GM23338 (cell line): ENCODE measurements at regions not wholly inside any gene's neighbourhood (a gene's known extent, or its start where the extent isn't known, plus 50 kb on each side); places are given as distances from the start of the nearest gene placed in this dataset.

Source experiments
- CREB1 ChIP-seq: fragments of 250-450 bp; sonication (Bioruptor Pico); IDR thresholded peaks from 2 replicates; pipeline ENCODE4 v1.5.0; 2020; ENCODE audit warnings: low read depth, mild to moderate bottlenecking, moderate library complexity
- CTCF ChIP-seq, 2 experiments: fragments of 200-600 bp in 1 of 2; sonication (generic) in 1 of 2; conservative IDR thresholded peaks; 2 replicates each; pipeline versions ENCODE4 v1.5.1 to v1.6.1; 2016 to 2017; ENCODE audit warnings: antibody characterized with exemption in 2 of 2, low read depth in 2 of 2, mild to moderate bottlenecking in 2 of 2, moderate library complexity in 1 of 2
- EZH2 ChIP-seq: fragments of 200-600 bp; sonication (generic); IDR thresholded peaks from one replicate; pipeline ENCODE4 v1.8.0; 2017; ENCODE audit warnings: antibody characterized with exemption, mild to moderate bottlenecking, low read depth; ENCODE audit not compliant: unreplicated experiment
- EZH2phosphoT487 ChIP-seq: fragments of 200-600 bp; sonication (generic); IDR thresholded peaks from one replicate; pipeline ENCODE4 v1.8.1; 2018; ENCODE audit warnings: antibody characterized with exemption; ENCODE audit not compliant: unreplicated experiment
- JUNB ChIP-seq: IDR thresholded peaks from one replicate; pipeline ENCODE4 v1.6.1; 2016; ENCODE audit warnings: antibody characterized with exemption; ENCODE audit not compliant: unreplicated experiment
- NANOG ChIP-seq: IDR thresholded peaks from 2 replicates; pipeline ENCODE4 v1.6.1; 2016; ENCODE audit warnings: antibody characterized with exemption, borderline replicate concordance
- POLR2AphosphoS5 ChIP-seq: IDR thresholded peaks from 2 replicates; pipeline ENCODE4 v1.6.1; 2016; ENCODE audit warnings: antibody characterized with exemption, low read depth
- ZNF114 ChIP-seq: fragments of 250-450 bp; sonication (Bioruptor Pico); IDR thresholded peaks from 2 replicates; pipeline ENCODE4 v1.5.0; 2020; ENCODE audit warnings: mild to moderate bottlenecking, moderate library complexity
- ZNF331 ChIP-seq: fragments of 250-450 bp; sonication (Bioruptor Pico); IDR thresholded peaks from 2 replicates; pipeline ENCODE4 v1.5.0; 2020; ENCODE audit warnings: low read depth, mild to moderate bottlenecking, moderate library complexity
- TF ChIP-seq, protein P1 (sequence below): IDR thresholded peaks from one replicate; pipeline ENCODE4 v1.6.1; 2018; ENCODE audit warnings: antibody characterized with exemption; ENCODE audit not compliant: unreplicated experiment

- no peak for TF ChIP-seq EZH2phosphoT487
- TF ChIP-seq ZNF114 (CRISPR knock-in tag), result no peak
- no peak for TF ChIP-seq CTCF (conservative IDR thresholded peaks at IDR 0.05; ENCODE audit: low read depth in 2 of 2)
- no peak for TF ChIP-seq POLR2AphosphoS5
- TF ChIP-seq EZH2, result no peak
- TF ChIP-seq, protein P1, sequence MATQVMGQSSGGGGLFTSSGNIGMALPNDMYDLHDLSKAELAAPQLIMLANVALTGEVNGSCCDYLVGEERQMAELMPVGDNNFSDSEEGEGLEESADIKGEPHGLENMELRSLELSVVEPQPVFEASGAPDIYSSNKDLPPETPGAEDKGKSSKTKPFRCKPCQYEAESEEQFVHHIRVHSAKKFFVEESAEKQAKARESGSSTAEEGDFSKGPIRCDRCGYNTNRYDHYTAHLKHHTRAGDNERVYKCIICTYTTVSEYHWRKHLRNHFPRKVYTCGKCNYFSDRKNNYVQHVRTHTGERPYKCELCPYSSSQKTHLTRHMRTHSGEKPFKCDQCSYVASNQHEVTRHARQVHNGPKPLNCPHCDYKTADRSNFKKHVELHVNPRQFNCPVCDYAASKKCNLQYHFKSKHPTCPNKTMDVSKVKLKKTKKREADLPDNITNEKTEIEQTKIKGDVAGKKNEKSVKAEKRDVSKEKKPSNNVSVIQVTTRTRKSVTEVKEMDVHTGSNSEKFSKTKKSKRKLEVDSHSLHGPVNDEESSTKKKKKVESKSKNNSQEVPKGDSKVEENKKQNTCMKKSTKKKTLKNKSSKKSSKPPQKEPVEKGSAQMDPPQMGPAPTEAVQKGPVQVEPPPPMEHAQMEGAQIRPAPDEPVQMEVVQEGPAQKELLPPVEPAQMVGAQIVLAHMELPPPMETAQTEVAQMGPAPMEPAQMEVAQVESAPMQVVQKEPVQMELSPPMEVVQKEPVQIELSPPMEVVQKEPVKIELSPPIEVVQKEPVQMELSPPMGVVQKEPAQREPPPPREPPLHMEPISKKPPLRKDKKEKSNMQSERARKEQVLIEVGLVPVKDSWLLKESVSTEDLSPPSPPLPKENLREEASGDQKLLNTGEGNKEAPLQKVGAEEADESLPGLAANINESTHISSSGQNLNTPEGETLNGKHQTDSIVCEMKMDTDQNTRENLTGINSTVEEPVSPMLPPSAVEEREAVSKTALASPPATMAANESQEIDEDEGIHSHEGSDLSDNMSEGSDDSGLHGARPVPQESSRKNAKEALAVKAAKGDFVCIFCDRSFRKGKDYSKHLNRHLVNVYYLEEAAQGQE, result no peak
- TF ChIP-seq ZNF331 (CRISPR knock-in tag), result no peak
- no peak for TF ChIP-seq NANOG
- no peak for TF ChIP-seq JUNB
- no peak for TF ChIP-seq CREB1 (CRISPR knock-in tag)
These were observed 96.1 kb upstream of the SALL3 start for GRCh38 chr18:78883501-78883900.
